ENCODE measurements at regions not wholly inside any gene's neighbourhood (a gene's known extent, or its start where the extent isn't known, plus 50 kb on each side); places are given as distances from the start of the nearest gene placed in this dataset.

GRCh38 chr2:16071865-16072637 lies 131.7 kb downstream of the MYCN start:
- H3K4me1 ChIP-seq (ENCODE audit: control insufficient read depth in 1 of 2, low read depth in 2 of 2) = no peaks in the 10 kb centered on the region
- ATAC-seq (ENCODE audit: insufficient number of reproducible peaks, low FRiP score, low read depth) = no peak
- no peak for DNase-seq (ENCODE audit: low spot score)
- no peak overlapping the region for H3K27ac ChIP-seq
- TF ChIP-seq CTCF (IDR thresholded peaks at IDR 0.05) = no peak
- H3K36me3 ChIP-seq = no peaks in the 10 kb centered on the region
- no peak overlapping the region for H3K4me3 ChIP-seq
- H3K9me3 ChIP-seq = no peaks in the 10 kb centered on the region
- no peaks in the 10 kb centered on the region for H3K27me3 ChIP-seq (replicated peaks; ENCODE audit: insufficient read depth)

DNA sequence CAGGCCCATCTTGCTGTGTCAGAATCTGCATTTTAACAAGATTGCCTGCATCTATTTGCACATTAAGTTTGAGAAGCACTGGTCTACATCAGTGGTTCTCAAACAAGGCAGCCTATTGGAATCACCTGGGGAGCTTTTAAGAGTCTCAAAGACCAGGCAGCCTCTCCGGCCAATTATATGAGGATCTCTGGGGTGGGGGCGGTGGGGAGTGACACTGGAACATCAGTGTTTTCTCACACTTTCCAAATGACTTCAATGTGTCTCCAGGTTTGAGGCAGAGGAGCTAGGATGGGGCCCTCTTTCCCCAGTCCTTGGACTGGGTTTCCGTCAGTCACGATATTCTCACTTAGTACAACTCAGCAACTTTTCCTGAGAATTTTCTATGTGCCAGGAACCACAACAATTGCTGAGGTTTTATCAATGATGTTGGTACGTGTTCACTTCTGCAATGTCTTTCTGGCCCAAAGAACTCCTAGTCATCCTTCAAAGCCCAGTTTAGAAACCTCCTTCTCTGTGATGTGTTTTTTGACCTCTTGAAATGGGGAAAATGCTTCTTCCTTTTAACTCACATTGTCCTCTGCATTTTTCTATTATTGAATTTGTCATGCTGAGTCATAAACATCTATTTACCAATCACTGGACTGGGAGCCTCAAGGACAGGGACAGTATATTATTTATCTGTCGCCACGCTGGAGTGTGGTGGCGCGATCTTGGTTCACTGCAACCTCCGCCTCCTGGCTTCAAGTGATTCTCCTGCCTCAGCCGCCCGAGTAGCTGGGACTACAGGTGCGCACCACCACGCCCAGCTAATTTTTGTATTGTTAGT lies 130.9 kb downstream of the MYCN start:
- Histone ChIP-seq H3K27me3 (replicated peaks; ENCODE audit: insufficient read depth) (no peaks in the 10 kb centered on the region), H3K9me3 (no peaks in the 10 kb centered on the region), H3K4me1 (ENCODE audit: control insufficient read depth in 1 of 2, low read depth in 2 of 2) (no peaks in the 10 kb centered on the region), H3K4me3 (no peak overlapping the region), H3K27ac (no peak overlapping the region), H3K36me3 (no peaks in the 10 kb centered on the region)
- no peak for DNase-seq (ENCODE audit: low spot score)
- no peak for ATAC-seq (ENCODE audit: insufficient number of reproducible peaks, low FRiP score, low read depth)
- no peak for TF ChIP-seq CTCF (IDR thresholded peaks at IDR 0.05)

GRCh38 chr2:16070648-16070971 lies 130.3 kb downstream of the MYCN start:
- no peak for ATAC-seq (ENCODE audit: insufficient number of reproducible peaks, low FRiP score, low read depth)
- DNase-seq (ENCODE audit: low spot score) = no peak
- no peaks in the 10 kb centered on the region for H3K36me3 ChIP-seq
- no peaks in the 10 kb centered on the region for H3K9me3 ChIP-seq
- H3K4me3 ChIP-seq = no peak overlapping the region
- no peak for TF ChIP-seq CTCF (IDR thresholded peaks at IDR 0.05)
- H3K27ac ChIP-seq = no peak overlapping the region
- H3K4me1 ChIP-seq (ENCODE audit: control insufficient read depth in 1 of 2, low read depth in 2 of 2) = no peaks in the 10 kb centered on the region
- no peaks in the 10 kb centered on the region for H3K27me3 ChIP-seq (replicated peaks; ENCODE audit: insufficient read depth)

GRCh38 chr2:16069933-16070647 lies 129.7 kb downstream of the MYCN start:
- no peak for TF ChIP-seq CTCF (IDR thresholded peaks at IDR 0.05)
- H3K4me3 ChIP-seq = no peak overlapping the region
- H3K27ac ChIP-seq = no peak overlapping the region
- no peak for ATAC-seq (ENCODE audit: insufficient number of reproducible peaks, low FRiP score, low read depth)
- no peaks in the 10 kb centered on the region for H3K9me3 ChIP-seq
- DNase-seq (ENCODE audit: low spot score) = no peak
- no peaks in the 10 kb centered on the region for H3K36me3 ChIP-seq
- H3K4me1 ChIP-seq (ENCODE audit: control insufficient read depth in 1 of 2, low read depth in 2 of 2) = no peaks in the 10 kb centered on the region
- H3K27me3 ChIP-seq (replicated peaks; ENCODE audit: insufficient read depth) = no peaks in the 10 kb centered on the region

GRCh38 chr2:16069663-16069932 lies 129.2 kb downstream of the MYCN start:
- no peak overlapping the region for H3K27ac ChIP-seq
- no peaks in the 10 kb centered on the region for H3K27me3 ChIP-seq (replicated peaks; ENCODE audit: insufficient read depth)
- no peak overlapping the region for H3K4me3 ChIP-seq
- H3K9me3 ChIP-seq = no peaks in the 10 kb centered on the region
- no peak for ATAC-seq (ENCODE audit: insufficient number of reproducible peaks, low FRiP score, low read depth)
- no peak for TF ChIP-seq CTCF (IDR thresholded peaks at IDR 0.05)
- no peaks in the 10 kb centered on the region for H3K4me1 ChIP-seq (ENCODE audit: control insufficient read depth in 1 of 2, low read depth in 2 of 2)
- no peak for DNase-seq (ENCODE audit: low spot score)
- no peaks in the 10 kb centered on the region for H3K36me3 ChIP-seq
